ENCODE measurements at regions not wholly inside any gene's neighbourhood (a gene's known extent, or its start where the extent isn't known, plus 50 kb on each side); places are given as distances from the start of the nearest gene placed in this dataset.
A peak's percentile ranks its signal among the peaks of the same experiment; 100 is the strongest.

DNA sequence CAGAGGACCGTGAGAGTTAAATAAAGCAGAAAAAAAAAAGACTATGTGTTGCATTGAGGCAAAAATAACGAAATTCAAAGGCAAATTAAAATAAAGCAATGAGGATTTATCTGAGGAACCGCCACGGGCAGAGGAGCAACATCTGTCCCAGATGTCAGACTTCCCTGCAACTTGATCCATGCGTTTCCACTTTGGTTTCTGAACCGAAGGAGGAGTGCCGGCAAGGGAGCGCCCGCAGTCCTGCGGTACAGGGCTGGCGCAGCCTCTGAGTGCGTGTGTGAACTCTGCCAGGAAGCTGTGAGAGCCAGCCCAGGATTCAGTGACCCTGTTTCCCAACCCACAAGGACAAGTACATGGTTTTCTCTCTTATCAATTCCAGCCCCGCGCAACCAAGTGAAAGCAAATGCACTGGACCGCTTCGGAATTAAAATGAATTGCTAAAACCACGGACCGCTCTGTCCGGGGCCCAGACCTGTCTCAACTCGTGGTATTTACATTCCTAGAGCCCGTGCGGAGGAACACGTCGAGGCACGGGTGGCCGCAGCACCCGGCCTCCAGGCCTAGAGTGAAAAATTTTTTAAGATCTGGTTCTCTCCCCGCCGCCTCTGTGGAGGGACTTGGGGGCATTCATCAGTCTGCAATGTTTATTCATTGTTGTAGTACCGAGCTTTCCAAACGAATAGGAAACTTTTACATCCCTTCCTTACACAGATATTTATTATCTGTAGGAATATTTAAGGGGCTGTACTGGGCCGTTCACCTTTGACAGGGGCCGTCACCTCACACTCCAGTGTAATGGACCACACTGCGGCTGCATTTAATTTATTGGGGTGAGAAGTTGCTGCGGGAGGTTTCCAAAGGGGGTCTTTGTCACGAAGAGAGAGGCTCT is 291.5 kb upstream of the NFE2L3 start:
- Histone ChIP-seq H3K79me1 (ENCODE audit: low read length) (no peaks in the 10 kb centered on the region), H2BK5ac (ENCODE audit: low read length) (no peak overlapping the region), H3K4me3 (ENCODE audit: low read length) (no peak overlapping the region), H2BK120ac (ENCODE audit: low read depth, low read length) (no peak overlapping the region), H3K18ac (ENCODE audit: low read length) (no peak overlapping the region), H3K4me2 (ENCODE audit: low read length) (no peak overlapping the region), H4K8ac (ENCODE audit: low read depth, low read length) (no peak overlapping the region), H3K4me1 (ENCODE audit: control insufficient read depth, low read depth, low read length) (peaks cover 2% of the 10 kb centered on the region), H2AK5ac (ENCODE audit: low read length) (no peak overlapping the region), H3K9ac (ENCODE audit: low read length) (no peak overlapping the region), H3K27ac (ENCODE audit: low read depth, low read length) (no peak overlapping the region), H3K56ac (ENCODE audit: low read length) (no peak overlapping the region), H4K5ac (ENCODE audit: low read length) (no peak overlapping the region), H2BK15ac (replicated peaks; ENCODE audit: low read depth) (no peak overlapping the region), H3K27me3 (ENCODE audit: insufficient read depth, low read length, poor library complexity) (peaks cover 15% of the 10 kb centered on the region), H3K23ac (ENCODE audit: low read length) (no peak overlapping the region), H3K4ac (ENCODE audit: low read depth, low read length) (no peak overlapping the region), H3K36me3 (ENCODE audit: control insufficient read depth, insufficient read depth, low read length) (no peaks in the 10 kb centered on the region), H3K79me2 (ENCODE audit: control insufficient read depth, insufficient read depth, low read length) (no peaks in the 10 kb centered on the region)
- DNase-seq = peak; percentile 62
- WGBS (ENCODE audit: extremely low coverage, insufficient coverage, low lambda C conversion rate) = no CpG with 5 or more reads among the region's 36 CpGs

DNA sequence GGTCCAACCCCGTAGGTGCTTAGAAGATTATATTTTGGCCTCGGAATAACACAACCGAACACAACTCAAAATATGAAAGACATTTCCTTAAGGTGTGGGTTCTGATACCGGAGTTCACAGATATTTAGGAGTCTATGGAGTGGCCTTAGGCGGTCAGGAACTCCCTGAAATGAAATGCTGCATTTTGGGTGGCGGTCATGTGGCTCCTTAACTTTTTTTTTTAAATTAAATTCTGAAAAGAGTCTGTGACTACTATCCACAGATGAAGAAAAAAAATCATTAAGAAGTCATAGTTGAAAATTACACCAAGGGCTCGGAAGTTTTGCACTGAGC is 290.9 kb upstream of the NFE2L3 start:
- Histone ChIP-seq H3K27me3 (ENCODE audit: insufficient read depth, low read length, poor library complexity) (peaks cover 15% of the 10 kb centered on the region), H3K4me3 (ENCODE audit: low read length) (no peak overlapping the region)
- DNase-seq = no peak

DNA sequence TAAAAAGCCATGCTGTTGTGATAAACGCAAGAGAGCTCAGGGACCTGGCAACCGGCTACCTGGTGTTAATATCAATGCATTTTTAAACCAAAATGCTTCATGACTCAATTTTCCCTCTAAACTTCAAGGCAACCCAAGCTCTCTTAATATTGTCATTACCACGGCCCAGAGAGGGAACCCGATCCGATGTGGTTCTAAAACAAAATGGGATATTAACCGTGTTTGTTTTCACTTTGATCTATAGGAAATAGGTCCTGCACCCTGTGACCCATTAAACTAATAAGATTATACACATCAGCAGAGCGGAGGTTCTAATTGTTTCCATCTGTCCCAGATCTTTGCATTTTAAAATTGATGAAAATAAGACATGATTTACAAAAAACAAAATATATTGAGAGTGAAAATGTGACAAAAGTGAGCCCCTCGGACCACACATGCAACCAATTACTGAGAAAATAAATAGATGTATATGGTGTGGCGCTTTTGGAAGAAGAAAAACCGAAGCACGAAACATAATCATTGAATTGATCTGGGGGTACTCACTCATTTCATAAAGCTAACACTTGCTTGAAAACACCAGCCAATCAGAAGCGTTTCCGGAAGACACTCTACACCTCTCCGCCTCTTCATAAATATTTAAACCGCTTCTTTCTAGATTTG is 290.3 kb upstream of the NFE2L3 start:
- H2AK5ac ChIP-seq (ENCODE audit: low read length) = no peak overlapping the region

More for the DNA sequence above, 290.9 kb upstream of the NFE2L3 start:
- Histone ChIP-seq H3K79me2 (ENCODE audit: control insufficient read depth, insufficient read depth, low read length) (no peaks in the 10 kb centered on the region), H3K27ac (ENCODE audit: low read depth, low read length) (no peak overlapping the region), H2AK5ac (ENCODE audit: low read length) (no peak overlapping the region), H2BK120ac (ENCODE audit: low read depth, low read length) (no peak overlapping the region), H4K5ac (ENCODE audit: low read length) (no peak overlapping the region), H4K8ac (ENCODE audit: low read depth, low read length) (no peak overlapping the region), H3K36me3 (ENCODE audit: control insufficient read depth, insufficient read depth, low read length) (no peaks in the 10 kb centered on the region), H2BK15ac (replicated peaks; ENCODE audit: low read depth) (no peak overlapping the region), H3K4me1 (ENCODE audit: control insufficient read depth, low read depth, low read length) (peaks cover 2% of the 10 kb centered on the region), H3K18ac (ENCODE audit: low read length) (no peak overlapping the region), H3K9ac (ENCODE audit: low read length) (no peak overlapping the region), H3K56ac (ENCODE audit: low read length) (no peak overlapping the region), H3K79me1 (ENCODE audit: low read length) (no peaks in the 10 kb centered on the region), H3K4ac (ENCODE audit: low read depth, low read length) (no peak overlapping the region), H2BK5ac (ENCODE audit: low read length) (no peak overlapping the region), H3K23ac (ENCODE audit: low read length) (no peak overlapping the region), H3K4me2 (ENCODE audit: low read length) (no peak overlapping the region)
- WGBS (ENCODE audit: extremely low coverage, insufficient coverage, low lambda C conversion rate) = no CpG with 5 or more reads among the region's 7 CpGs

DNA sequence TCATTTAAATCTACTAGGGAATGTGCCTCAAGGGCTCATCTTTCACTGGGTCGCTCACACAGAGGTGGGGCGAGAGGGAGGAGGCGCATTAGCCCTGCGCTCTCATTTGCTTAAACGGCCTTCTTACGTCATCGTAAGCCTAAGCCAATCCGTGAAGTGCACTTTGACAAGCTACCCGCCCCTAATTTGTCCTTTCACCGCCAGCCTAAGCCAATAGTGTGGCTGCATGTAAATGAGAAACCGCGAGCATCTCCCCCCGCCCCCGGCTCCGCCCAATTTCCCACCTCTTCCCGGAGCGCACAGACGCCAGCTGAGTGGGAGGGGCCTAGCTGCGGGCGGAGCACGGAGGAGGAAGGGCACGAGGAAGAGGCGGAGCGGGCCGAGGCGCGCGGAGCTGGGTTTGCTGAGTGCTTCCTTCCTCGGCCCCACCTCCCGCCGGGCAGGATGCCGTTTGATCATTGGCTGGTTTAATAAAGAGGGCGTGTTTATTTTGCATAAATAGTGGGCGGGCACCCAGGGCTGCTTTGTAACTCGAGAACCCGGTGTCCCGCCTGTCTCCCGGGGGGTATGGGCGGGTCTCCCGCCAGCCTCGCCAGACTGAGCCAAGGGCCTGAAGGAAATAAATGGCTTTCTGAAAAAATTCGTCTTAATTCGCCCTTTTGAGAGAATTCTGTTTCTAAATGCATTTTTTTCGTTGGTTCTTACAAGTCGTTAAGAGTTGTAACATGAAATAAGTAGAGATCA is 289.6 kb upstream of the NFE2L3 start:
- DNase-seq = peak; percentile 100
- Histone ChIP-seq H3K27me3 (ENCODE audit: insufficient read depth, low read length, poor library complexity) (peaks cover 15% of the 10 kb centered on the region), H3K4me3 (ENCODE audit: low read length) (no peak overlapping the region)

More for the DNA sequence above, 290.3 kb upstream of the NFE2L3 start:
- Histone ChIP-seq H3K36me3 (ENCODE audit: control insufficient read depth, insufficient read depth, low read length) (no peaks in the 10 kb centered on the region), H3K27me3 (ENCODE audit: insufficient read depth, low read length, poor library complexity) (peaks cover 15% of the 10 kb centered on the region), H2BK5ac (ENCODE audit: low read length) (no peak overlapping the region), H3K4me2 (ENCODE audit: low read length) (no peak overlapping the region), H2BK15ac (replicated peaks; ENCODE audit: low read depth) (no peak overlapping the region), H4K5ac (ENCODE audit: low read length) (no peak overlapping the region), H3K79me2 (ENCODE audit: control insufficient read depth, insufficient read depth, low read length) (no peaks in the 10 kb centered on the region), H3K27ac (ENCODE audit: low read depth, low read length) (no peak overlapping the region), H3K4ac (ENCODE audit: low read depth, low read length) (no peak overlapping the region), H2BK120ac (ENCODE audit: low read depth, low read length) (no peak overlapping the region), H3K79me1 (ENCODE audit: low read length) (no peaks in the 10 kb centered on the region), H3K9ac (ENCODE audit: low read length) (no peak overlapping the region), H3K4me1 (ENCODE audit: control insufficient read depth, low read depth, low read length) (peaks cover 2% of the 10 kb centered on the region), H3K4me3 (ENCODE audit: low read length) (no peak overlapping the region), H3K23ac (ENCODE audit: low read length) (no peak overlapping the region), H3K56ac (ENCODE audit: low read length) (no peak overlapping the region), H3K18ac (ENCODE audit: low read length) (no peak overlapping the region), H4K8ac (ENCODE audit: low read depth, low read length) (no peak overlapping the region)
- DNase-seq = no peak
- no CpG with 5 or more reads among the region's 15 CpGs for WGBS (ENCODE audit: extremely low coverage, insufficient coverage, low lambda C conversion rate)

DNA sequence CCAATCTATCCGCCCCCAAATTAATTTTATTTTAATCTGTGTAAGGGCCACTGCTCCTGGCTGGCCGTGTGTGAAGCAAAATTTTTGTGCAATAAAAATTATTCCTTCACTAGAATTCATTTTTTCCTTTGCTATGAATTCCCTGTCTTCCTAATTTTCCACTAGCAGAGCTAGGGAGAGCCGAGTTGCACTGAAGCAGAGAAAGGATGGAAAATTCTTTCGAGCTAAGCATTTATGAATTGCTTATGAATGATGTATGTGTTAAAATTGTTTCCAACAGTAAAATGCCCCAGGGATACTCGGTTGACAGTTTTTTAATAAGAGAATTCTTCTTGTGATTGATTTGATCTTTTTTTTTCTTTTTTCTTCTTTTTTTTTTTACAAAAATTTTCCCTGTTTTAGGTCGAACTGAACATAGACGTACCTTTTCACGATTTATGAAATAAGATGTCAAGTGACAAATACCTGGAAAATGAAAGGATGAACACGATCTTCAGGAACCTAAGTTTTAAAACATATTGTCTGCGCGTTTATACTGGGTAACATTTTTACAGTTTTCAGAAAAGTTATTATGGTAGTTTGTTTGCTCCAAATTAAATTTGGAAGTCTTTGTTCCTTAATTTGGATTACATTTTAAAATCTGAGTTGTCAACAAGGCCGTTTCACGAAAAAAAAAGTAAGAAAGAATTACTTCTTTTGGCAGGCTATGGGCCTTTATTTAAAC is 288.8 kb upstream of the NFE2L3 start:
- H3K56ac ChIP-seq (ENCODE audit: low read length) = no peak overlapping the region
- H2BK5ac ChIP-seq (ENCODE audit: low read length) = no peak overlapping the region
- H3K18ac ChIP-seq (ENCODE audit: low read length) = no peak overlapping the region
- H3K36me3 ChIP-seq (ENCODE audit: control insufficient read depth, insufficient read depth, low read length) = no peaks in the 10 kb centered on the region
- no peak overlapping the region for H3K23ac ChIP-seq (ENCODE audit: low read length)
- no peak overlapping the region for H2AK5ac ChIP-seq (ENCODE audit: low read length)
- WGBS (ENCODE audit: extremely low coverage, insufficient coverage, low lambda C conversion rate) = no CpG with 5 or more reads among the region's 13 CpGs
- no peak for DNase-seq
- no peaks in the 10 kb centered on the region for H3K79me2 ChIP-seq (ENCODE audit: control insufficient read depth, insufficient read depth, low read length)
- no peak overlapping the region for H4K8ac ChIP-seq (ENCODE audit: low read depth, low read length)
- H3K4ac ChIP-seq (ENCODE audit: low read depth, low read length) = no peak overlapping the region
- no peak overlapping the region for H4K5ac ChIP-seq (ENCODE audit: low read length)
- peaks cover 1% of the 10 kb centered on the region for H3K4me1 ChIP-seq (ENCODE audit: control insufficient read depth, low read depth, low read length)
- no peak overlapping the region for H2BK120ac ChIP-seq (ENCODE audit: low read depth, low read length)
- no peak overlapping the region for H2BK15ac ChIP-seq (replicated peaks; ENCODE audit: low read depth)
- no peak overlapping the region for H3K4me2 ChIP-seq (ENCODE audit: low read length)
- H3K4me3 ChIP-seq (ENCODE audit: low read length) = no peak overlapping the region
- H3K27me3 ChIP-seq (ENCODE audit: insufficient read depth, low read length, poor library complexity) = peaks cover 15% of the 10 kb centered on the region
- no peak overlapping the region for H3K27ac ChIP-seq (ENCODE audit: low read depth, low read length)
- no peak overlapping the region for H3K9ac ChIP-seq (ENCODE audit: low read length)
- no peaks in the 10 kb centered on the region for H3K79me1 ChIP-seq (ENCODE audit: low read length)

More for the DNA sequence above, 289.6 kb upstream of the NFE2L3 start:
- H2BK5ac ChIP-seq (ENCODE audit: low read length) = no peak overlapping the region
- no peak overlapping the region for H3K4me2 ChIP-seq (ENCODE audit: low read length)
- no peaks in the 10 kb centered on the region for H3K36me3 ChIP-seq (ENCODE audit: control insufficient read depth, insufficient read depth, low read length)
- no peak overlapping the region for H3K23ac ChIP-seq (ENCODE audit: low read length)
- no peak overlapping the region for H3K9ac ChIP-seq (ENCODE audit: low read length)
- no peak overlapping the region for H3K4ac ChIP-seq (ENCODE audit: low read depth, low read length)
- no peak overlapping the region for H2AK5ac ChIP-seq (ENCODE audit: low read length)
- no peak overlapping the region for H3K56ac ChIP-seq (ENCODE audit: low read length)
- H2BK120ac ChIP-seq (ENCODE audit: low read depth, low read length) = no peak overlapping the region
- no peak overlapping the region for H3K18ac ChIP-seq (ENCODE audit: low read length)
- H3K79me2 ChIP-seq (ENCODE audit: control insufficient read depth, insufficient read depth, low read length) = no peaks in the 10 kb centered on the region
- H3K4me1 ChIP-seq (ENCODE audit: control insufficient read depth, low read depth, low read length) = peaks cover 2% of the 10 kb centered on the region
- no CpG with 5 or more reads among the region's 45 CpGs for WGBS (ENCODE audit: extremely low coverage, insufficient coverage, low lambda C conversion rate)
- no peaks in the 10 kb centered on the region for H3K79me1 ChIP-seq (ENCODE audit: low read length)
- no peak overlapping the region for H4K5ac ChIP-seq (ENCODE audit: low read length)
- no peak overlapping the region for H4K8ac ChIP-seq (ENCODE audit: low read depth, low read length)
- H3K27ac ChIP-seq (ENCODE audit: low read depth, low read length) = no peak overlapping the region
- no peak overlapping the region for H2BK15ac ChIP-seq (replicated peaks; ENCODE audit: low read depth)
